Body of pancreas (tissue), 4 donors: ENCODE measurements at regions not wholly inside any gene's neighbourhood (a gene's known extent, or its start where the extent isn't known, plus 50 kb on each side); places are given as distances from the start of the nearest gene placed in this dataset.

ENCODE experiments used
- POLR2A ChIP-seq, 3 donors: fragments of 450-650 bp; IDR thresholded peaks; one replicate each; pipeline ENCODE4 v1.6.1; 2016; ENCODE audit warnings: antibody characterized with exemption in 3 of 3, mild to moderate bottlenecking in 2 of 3
- TF ChIP-seq, protein P1 (sequence below), 7 experiments: fragments of 450-650 bp in 4 of 7; fragments of 200-600 bp in 3 of 7; sonication (generic) in 3 of 7; IDR thresholded peaks; one replicate each; pipeline ENCODE4 v1.5.1; 2016 to 2019; ENCODE audit warnings: antibody characterized with exemption in 7 of 7

DNA sequence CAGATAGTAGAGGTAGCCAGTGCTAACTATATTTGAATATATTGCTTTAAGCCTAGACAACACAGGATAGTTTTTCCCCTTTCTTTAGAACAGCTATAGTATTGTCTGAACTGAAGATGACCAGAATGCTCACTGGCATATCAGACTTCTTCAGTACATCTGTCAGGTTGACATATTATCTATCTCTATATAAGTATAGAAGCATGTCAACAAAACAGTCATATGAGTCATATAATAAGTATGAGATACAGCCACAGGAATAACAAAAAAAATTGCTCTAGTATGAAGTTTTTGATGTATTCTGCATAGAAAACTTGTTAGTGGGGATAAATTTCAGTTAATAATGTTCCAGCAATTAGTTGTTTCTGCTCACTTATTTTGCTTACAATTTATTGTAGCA, 767.7 kb downstream of the LRFN5 start:
- TF ChIP-seq, protein P1, sequence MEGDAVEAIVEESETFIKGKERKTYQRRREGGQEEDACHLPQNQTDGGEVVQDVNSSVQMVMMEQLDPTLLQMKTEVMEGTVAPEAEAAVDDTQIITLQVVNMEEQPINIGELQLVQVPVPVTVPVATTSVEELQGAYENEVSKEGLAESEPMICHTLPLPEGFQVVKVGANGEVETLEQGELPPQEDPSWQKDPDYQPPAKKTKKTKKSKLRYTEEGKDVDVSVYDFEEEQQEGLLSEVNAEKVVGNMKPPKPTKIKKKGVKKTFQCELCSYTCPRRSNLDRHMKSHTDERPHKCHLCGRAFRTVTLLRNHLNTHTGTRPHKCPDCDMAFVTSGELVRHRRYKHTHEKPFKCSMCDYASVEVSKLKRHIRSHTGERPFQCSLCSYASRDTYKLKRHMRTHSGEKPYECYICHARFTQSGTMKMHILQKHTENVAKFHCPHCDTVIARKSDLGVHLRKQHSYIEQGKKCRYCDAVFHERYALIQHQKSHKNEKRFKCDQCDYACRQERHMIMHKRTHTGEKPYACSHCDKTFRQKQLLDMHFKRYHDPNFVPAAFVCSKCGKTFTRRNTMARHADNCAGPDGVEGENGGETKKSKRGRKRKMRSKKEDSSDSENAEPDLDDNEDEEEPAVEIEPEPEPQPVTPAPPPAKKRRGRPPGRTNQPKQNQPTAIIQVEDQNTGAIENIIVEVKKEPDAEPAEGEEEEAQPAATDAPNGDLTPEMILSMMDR (IDR thresholded peaks at IDR 0.05) = no peak
- no peak for TF ChIP-seq POLR2A (IDR thresholded peaks at IDR 0.05)
